ENCODE measurements at regions not wholly inside any gene's neighbourhood (a gene's known extent, or its start where the extent isn't known, plus 50 kb on each side); places are given as distances from the start of the nearest gene placed in this dataset.

DNA sequence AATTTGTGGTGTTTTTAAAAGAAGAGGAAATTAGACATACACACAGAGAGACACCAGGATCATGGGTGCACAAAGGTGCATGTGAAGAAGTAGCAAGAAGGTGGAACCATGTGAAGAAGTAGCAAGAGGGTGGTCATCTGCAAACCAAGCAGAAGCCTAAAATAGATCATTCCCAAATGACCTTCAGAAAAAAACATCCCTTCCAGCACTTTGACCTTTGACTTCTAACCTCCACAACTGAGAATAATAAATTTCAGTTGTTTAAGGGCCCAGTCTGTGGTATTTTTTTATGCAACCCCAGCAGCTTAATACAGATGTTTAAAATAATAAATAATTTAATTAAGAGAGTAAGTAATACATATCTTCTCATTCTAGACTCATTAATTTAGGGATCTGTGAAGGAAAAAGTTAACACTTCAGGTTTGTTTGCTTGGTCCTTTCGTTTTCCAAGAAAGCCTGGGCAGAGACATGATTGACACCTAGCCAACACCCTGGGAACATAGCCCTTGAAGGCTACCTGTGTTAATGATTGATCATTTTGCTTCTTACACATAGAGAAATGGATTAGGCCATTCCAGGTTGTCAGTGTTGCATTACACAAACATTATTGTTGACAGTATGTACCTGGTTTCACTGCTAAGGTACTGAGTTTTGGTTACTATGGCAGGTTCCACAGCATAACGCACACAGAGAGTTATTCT is 1331.2 kb upstream of the GBE1 start:
- no peaks in the 10 kb centered on the region for H3K27me3 ChIP-seq (replicated peaks; ENCODE audit: insufficient read depth)
- TF ChIP-seq, protein P1, sequence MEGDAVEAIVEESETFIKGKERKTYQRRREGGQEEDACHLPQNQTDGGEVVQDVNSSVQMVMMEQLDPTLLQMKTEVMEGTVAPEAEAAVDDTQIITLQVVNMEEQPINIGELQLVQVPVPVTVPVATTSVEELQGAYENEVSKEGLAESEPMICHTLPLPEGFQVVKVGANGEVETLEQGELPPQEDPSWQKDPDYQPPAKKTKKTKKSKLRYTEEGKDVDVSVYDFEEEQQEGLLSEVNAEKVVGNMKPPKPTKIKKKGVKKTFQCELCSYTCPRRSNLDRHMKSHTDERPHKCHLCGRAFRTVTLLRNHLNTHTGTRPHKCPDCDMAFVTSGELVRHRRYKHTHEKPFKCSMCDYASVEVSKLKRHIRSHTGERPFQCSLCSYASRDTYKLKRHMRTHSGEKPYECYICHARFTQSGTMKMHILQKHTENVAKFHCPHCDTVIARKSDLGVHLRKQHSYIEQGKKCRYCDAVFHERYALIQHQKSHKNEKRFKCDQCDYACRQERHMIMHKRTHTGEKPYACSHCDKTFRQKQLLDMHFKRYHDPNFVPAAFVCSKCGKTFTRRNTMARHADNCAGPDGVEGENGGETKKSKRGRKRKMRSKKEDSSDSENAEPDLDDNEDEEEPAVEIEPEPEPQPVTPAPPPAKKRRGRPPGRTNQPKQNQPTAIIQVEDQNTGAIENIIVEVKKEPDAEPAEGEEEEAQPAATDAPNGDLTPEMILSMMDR (IDR thresholded peaks at IDR 0.05) = no peak
- no peaks in the 10 kb centered on the region for H3K36me3 ChIP-seq
- ATAC-seq (ENCODE audit: insufficient number of reproducible peaks, low FRiP score, low read depth) (no peak), DNase-seq (ENCODE audit: low spot score) (no peak)
- H3K4me3 ChIP-seq = no peak overlapping the region
- no peaks in the 10 kb centered on the region for H3K9me3 ChIP-seq
- H3K4me1 ChIP-seq (ENCODE audit: control insufficient read depth in 1 of 2, low read depth in 2 of 2) = no peaks in the 10 kb centered on the region
- H3K27ac ChIP-seq = no peak overlapping the region

DNA sequence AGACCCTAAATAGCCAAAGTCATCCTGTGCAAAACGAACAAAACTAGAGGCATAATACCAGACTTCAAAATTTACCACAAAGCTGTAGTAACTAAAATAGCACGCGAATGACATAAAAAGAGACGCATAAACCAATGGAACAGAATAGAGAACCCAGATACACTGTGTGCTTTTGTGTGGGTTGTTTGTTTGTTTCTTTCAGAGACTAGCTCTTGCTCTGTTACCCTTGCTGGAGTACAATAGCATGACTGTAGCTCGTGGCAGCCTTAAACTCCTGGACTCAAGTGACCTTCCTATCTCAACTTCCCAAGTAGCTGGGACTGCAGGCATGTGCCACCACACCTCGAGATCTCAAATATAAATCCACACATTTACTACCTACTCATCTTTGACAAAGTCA is 1314.6 kb upstream of the GBE1 start:
- ATAC-seq (ENCODE audit: insufficient number of reproducible peaks, low FRiP score, low read depth) = no peak

DNA sequence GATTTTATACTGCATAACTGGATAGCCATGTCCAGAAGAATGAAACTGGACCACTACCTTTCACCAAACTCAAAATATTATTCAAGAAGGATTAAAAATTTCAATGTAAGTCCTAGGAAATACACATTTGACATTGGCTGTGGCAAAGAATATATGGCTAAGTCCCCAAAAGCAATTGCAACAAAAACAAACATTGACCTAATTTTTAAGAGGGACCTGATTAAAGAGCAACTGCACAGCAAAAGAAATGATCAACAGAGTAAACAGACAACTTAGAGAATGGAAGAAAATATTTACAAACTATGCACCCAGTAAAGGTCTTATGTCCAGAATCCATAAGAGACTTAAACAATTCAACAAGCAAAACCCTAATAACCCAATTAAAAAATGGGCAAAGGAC is 1313.0 kb upstream of the GBE1 start:
- TF ChIP-seq, protein P1 (IDR thresholded peaks at IDR 0.05) = no peak
- H3K27ac ChIP-seq = no peak overlapping the region
- H3K27me3 ChIP-seq (replicated peaks; ENCODE audit: insufficient read depth) = no peaks in the 10 kb centered on the region
- ATAC-seq (ENCODE audit: insufficient number of reproducible peaks, low FRiP score, low read depth) = no peak
- no peaks in the 10 kb centered on the region for H3K9me3 ChIP-seq
- no peaks in the 10 kb centered on the region for H3K36me3 ChIP-seq
- no peak for DNase-seq (ENCODE audit: low spot score)
- no peaks in the 10 kb centered on the region for H3K4me1 ChIP-seq (ENCODE audit: control insufficient read depth in 1 of 2, low read depth in 2 of 2)
- no peak overlapping the region for H3K4me3 ChIP-seq

More for the DNA sequence above, 1314.6 kb upstream of the GBE1 start:
- Histone ChIP-seq H3K27me3 (replicated peaks; ENCODE audit: insufficient read depth) (no peaks in the 10 kb centered on the region), H3K36me3 (no peaks in the 10 kb centered on the region), H3K4me3 (no peak overlapping the region), H3K27ac (no peak overlapping the region), H3K4me1 (ENCODE audit: control insufficient read depth in 1 of 2, low read depth in 2 of 2) (no peaks in the 10 kb centered on the region), H3K9me3 (no peaks in the 10 kb centered on the region)
- no peak for DNase-seq (ENCODE audit: low spot score)
- TF ChIP-seq, protein P1 (IDR thresholded peaks at IDR 0.05) = no peak

DNA sequence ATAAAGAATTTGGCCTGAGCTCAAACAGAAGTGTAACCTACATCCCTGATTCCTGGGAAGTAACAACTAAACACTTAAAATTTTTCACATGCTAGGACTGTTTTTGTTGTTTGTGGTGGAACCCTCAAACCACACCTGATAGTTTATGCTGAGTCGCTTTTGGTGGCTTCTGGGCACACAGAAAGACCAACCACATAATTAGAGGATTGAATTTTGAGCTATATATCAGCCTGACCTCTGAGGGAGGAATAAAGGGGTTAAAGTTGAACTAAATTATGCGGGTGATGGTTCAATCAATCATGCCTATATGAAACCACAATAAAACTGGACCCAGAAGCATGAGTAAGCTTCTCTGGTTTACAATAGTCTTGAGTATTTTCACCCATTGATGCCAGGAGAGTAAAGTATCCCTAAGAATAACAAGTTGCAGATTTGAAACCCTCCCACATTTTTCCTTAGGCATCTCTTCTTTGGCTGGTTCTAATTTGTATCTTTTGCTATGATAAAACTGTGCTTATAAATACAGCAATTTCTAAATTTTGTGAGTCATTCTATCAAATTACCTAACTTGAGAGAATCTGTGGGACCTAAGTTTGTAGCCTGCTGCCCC is 1304.5 kb upstream of the GBE1 start:
- Histone ChIP-seq H3K27ac (no peak overlapping the region), H3K36me3 (no peaks in the 10 kb centered on the region), H3K4me1 (ENCODE audit: control insufficient read depth in 1 of 2, low read depth in 2 of 2) (no peaks in the 10 kb centered on the region), H3K9me3 (no peaks in the 10 kb centered on the region), H3K27me3 (replicated peaks; ENCODE audit: insufficient read depth) (no peaks in the 10 kb centered on the region), H3K4me3 (no peak overlapping the region)
- ATAC-seq (ENCODE audit: insufficient number of reproducible peaks, low FRiP score, low read depth) (no peak), DNase-seq (ENCODE audit: low spot score) (no peak)
- TF ChIP-seq, protein P1 (IDR thresholded peaks at IDR 0.05) = no peak

DNA sequence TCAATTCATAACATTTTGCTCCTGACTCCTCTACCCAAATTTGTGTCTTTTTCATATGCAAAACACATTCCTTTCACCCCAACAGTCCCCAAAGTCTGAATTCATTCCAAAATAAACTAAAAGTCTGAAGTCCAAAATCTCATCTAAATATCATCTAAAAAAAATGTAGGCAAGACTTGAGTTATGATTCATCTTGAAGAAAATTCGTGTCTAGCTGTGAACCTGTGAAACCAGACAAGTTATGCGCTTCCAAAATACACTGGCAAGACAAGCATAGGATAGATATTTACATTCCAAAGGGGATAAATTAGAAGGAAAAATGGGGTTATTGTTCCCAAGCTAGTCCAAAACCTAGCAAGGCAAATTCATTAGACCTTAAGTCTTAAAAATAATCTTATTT is 1302.0 kb upstream of the GBE1 start:
- Histone ChIP-seq H3K27me3 (replicated peaks; ENCODE audit: insufficient read depth) (no peaks in the 10 kb centered on the region), H3K4me3 (no peak overlapping the region), H3K9me3 (no peaks in the 10 kb centered on the region), H3K36me3 (no peaks in the 10 kb centered on the region), H3K27ac (no peak overlapping the region), H3K4me1 (ENCODE audit: control insufficient read depth in 1 of 2, low read depth in 2 of 2) (no peaks in the 10 kb centered on the region)
- DNase-seq (ENCODE audit: low spot score) = no peak
- TF ChIP-seq, protein P1 (IDR thresholded peaks at IDR 0.05) = no peak
- ATAC-seq (ENCODE audit: insufficient number of reproducible peaks, low FRiP score, low read depth) = no peak

All from thoracic aorta (tissue), 2 donors.